WTC11 (cell line): ENCODE measurements at regions not wholly inside any gene's neighbourhood (a gene's known extent, or its start where the extent isn't known, plus 50 kb on each side); places are given as distances from the start of the nearest gene placed in this dataset.

Experiments used
- AFF4 ChIP-seq: sonication (generic); formaldehyde crosslinking; IDR thresholded peaks from 2 replicates; pipeline ENCODE4 v1.8.1; 2023; ENCODE audit warnings: mild to moderate bottlenecking, missing genetic modification reagents, borderline replicate concordance
- FOXP1 ChIP-seq: sonication (generic); formaldehyde crosslinking; IDR thresholded peaks from 2 replicates; pipeline ENCODE4 v1.8.0; 2022; ENCODE audit warnings: missing genetic modification reagents, mild to moderate bottlenecking, moderate library complexity, borderline replicate concordance
- JUN ChIP-seq: sonication (generic); formaldehyde crosslinking; IDR thresholded peaks from 2 replicates; pipeline ENCODE4 v1.8.0; 2023; ENCODE audit warnings: mild to moderate bottlenecking, missing genetic modification reagents
- MAX ChIP-seq: sonication (generic); formaldehyde crosslinking; IDR thresholded peaks from 2 replicates; pipeline ENCODE4 v1.8.0; 2022; ENCODE audit warnings: mild to moderate bottlenecking, missing genetic modification reagents
- MXD4 ChIP-seq: fragments of 250-450 bp; sonication (Bioruptor Pico); IDR thresholded peaks from 2 replicates; pipeline ENCODE4 v1.8.0; 2021; ENCODE audit warnings: mild to moderate bottlenecking, moderate library complexity, borderline replicate concordance
- TP53 ChIP-seq: sonication (generic); formaldehyde crosslinking; IDR thresholded peaks from 2 replicates; pipeline ENCODE4 v1.8.1; 2023; ENCODE audit warnings: mild to moderate bottlenecking, missing genetic modification reagents
- USF1 ChIP-seq: sonication (generic); formaldehyde crosslinking; IDR thresholded peaks from 2 replicates; pipeline ENCODE4 v1.8.0; 2022; ENCODE audit warnings: mild to moderate bottlenecking, missing genetic modification reagents
- TF ChIP-seq, protein P1 (sequence below): fragments of 200-600 bp; IDR thresholded peaks from 2 replicates; pipeline ENCODE4 v1.8.0; 2022; ENCODE audit warnings: antibody characterized with exemption

GRCh38 chr6:105608711-105609374, 206.0 kb upstream of the PREP start:
- TF ChIP-seq JUN (CRISPR knock-in tag) = no peak
- TF ChIP-seq, protein P1, sequence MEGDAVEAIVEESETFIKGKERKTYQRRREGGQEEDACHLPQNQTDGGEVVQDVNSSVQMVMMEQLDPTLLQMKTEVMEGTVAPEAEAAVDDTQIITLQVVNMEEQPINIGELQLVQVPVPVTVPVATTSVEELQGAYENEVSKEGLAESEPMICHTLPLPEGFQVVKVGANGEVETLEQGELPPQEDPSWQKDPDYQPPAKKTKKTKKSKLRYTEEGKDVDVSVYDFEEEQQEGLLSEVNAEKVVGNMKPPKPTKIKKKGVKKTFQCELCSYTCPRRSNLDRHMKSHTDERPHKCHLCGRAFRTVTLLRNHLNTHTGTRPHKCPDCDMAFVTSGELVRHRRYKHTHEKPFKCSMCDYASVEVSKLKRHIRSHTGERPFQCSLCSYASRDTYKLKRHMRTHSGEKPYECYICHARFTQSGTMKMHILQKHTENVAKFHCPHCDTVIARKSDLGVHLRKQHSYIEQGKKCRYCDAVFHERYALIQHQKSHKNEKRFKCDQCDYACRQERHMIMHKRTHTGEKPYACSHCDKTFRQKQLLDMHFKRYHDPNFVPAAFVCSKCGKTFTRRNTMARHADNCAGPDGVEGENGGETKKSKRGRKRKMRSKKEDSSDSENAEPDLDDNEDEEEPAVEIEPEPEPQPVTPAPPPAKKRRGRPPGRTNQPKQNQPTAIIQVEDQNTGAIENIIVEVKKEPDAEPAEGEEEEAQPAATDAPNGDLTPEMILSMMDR = no peak
- no peak for TF ChIP-seq TP53 (CRISPR knock-in tag)
- TF ChIP-seq USF1 (CRISPR knock-in tag) = no peak
- TF ChIP-seq FOXP1 (CRISPR knock-in tag) = no peak
- TF ChIP-seq MXD4 (CRISPR knock-in tag) = no peak
- no peak for TF ChIP-seq MAX
- no peak for TF ChIP-seq AFF4 (CRISPR knock-in tag)
